GM18907 (cell line): ENCODE measurements at regions not wholly inside any gene's neighbourhood (a gene's known extent, or its start where the extent isn't known, plus 50 kb on each side); places are given as distances from the start of the nearest gene placed in this dataset.
A peak's percentile ranks its signal among the peaks of the same experiment; 100 is the strongest.
"Not testable (repeated sequence)": the region's sequence is repeated elsewhere in the genome, so short reads cannot be mapped to it uniquely, and the experiment has no call there.

Experiments
- ATAC-seq: cut with Tn5 transposase; IDR thresholded peaks from one replicate; pipeline ENCODE4 v1.9.1; 2021; ENCODE audit warnings: mild to moderate bottlenecking, moderate library complexity; ENCODE audit not compliant: unreplicated experiment

- ATAC-seq, result no peak
Observed at GRCh38 chr6:44733868-44734267, 346.4 kb downstream of the CDC5L start.

DNA sequence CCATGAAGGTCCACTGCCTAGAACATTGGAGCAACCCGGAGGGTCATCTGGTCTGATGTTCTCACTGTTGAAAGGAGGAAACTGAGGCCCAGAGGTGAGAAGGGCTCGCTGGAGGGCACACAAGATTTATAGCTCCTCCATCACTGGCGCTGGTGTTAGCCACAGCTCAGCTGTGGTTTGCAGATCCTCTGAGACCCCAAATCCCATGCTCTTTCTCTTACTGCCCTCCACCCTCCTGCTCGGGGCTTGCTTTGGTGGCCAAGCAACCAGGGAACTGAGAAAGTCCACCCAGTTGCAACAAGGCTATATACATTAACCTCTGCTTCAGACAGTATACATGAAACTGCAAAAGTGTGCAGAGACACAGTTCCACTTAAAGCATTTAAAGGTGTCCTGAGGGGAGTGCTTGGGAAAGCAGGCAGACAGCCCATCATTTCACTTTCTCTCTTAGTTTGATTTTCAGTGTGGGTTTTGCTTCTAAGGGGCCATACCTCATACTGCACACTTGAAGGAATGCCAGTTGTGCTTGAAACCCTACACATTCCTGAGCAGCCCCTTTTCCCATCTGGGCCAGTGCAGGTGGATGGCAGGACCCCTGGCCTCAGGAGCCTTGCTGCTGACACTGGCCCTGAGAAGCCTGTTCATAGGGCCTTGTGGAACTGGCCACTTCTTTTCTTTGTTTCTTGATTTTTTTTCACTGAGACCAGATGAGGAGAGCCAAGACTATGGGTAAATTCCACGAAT lies 347.6 kb downstream of the CDC5L start:
- ATAC-seq, result peak; percentile 18

DNA sequence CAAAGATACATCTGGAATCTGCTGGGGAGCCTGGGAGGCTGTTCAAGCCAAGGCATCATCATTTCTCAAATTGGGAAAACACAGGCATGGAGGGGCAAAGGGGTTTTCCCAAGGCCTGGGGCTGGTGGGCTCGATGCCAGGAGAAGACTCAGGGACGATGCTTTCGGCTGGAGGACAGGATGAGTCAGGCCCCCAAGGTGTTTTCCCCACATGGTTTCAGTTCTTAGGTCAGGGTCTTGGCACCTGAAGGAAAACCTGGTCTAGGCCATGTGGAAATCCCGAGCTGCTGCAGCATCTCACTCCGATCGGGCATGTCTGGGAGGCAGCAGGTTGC lies 348.1 kb downstream of the CDC5L start:
- ATAC-seq, result peak; percentile 58

- no peak for ATAC-seq
Observed at GRCh38 chr6:44737341-44737740, 349.8 kb downstream of the CDC5L start.

DNA sequence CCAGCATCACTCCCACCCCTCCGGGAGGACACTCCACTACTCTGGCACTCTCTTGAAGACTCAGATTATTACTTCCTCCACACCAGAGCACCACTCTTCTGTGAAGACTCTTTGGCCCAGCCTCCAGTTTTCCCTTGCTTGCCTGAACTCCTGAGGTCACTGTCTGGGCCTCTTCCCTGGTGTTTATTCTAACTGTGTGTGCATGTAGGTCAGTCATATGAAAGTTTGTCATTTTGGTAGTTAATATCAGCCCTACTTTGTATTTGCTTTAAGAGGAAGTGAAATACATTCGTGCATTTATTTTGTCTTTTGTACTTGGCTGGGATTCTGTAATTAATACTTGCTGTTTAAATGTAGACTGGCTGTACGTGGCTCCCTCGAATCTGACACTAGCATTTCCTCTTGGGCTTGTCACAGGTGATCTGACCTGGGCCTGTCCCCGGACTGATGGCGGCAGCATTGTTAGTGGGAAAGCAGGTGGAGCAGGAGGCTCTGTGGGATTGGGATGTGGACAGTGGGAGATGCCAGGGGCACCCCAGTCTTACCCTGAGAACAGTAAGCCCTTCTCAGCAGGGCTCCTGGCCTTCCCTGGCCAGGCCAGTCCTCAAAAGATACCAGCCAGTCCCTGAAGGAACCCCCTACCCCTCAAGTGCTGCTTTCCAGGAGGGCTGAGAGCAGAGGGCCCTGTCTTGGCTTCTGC lies 350.5 kb downstream of the CDC5L start:
- peak; percentile 39 for ATAC-seq

GRCh38 chr6:44738601-44739146 lies 351.2 kb downstream of the CDC5L start:
- ATAC-seq, result no peak

DNA sequence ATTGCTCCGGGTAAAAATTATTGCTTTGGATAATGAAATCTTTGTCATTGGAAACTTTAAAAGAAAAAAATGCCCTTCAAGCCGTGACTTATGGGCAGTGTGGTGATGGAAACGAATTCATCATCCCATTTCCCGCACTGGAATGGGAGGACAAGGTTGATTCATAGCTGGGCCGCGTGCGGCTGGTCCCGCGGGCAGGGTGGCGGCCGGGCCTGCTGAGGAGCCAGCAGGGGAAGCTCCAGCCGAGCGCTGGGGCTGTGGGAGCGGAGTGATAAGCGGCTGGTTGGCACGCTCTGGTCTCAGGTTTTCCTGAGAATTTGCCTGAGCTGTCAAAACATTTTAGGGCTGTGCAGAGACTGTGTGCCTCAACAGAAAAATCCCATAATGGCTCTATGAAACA lies 351.7 kb downstream of the CDC5L start:
- ATAC-seq, result no peak

DNA sequence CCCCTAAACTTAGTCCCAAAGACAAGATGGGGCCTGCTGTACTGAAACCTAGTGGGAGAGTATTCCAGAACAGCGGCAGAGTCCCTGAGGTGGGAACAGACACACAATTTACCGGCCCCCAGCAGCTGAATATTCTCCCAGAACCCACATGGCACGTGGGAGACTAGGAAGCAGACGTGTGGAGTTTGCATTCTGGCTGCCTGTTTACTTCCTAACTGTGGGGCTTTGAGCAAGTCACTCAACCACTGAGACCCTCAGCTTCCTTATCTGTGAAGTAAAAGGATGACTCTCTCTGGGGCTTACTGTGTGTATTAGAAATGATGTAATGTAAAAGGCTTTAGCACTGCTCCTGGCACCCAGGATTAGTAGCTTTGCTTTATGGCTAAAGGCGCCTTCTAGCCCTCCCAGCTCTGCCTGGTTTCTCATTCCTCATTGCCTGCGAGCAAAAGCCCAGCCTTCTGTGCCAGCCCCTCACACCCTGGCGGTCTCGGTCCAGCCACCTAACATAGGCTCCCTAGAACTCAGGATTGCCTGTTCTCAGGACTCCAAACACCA lies 353.1 kb downstream of the CDC5L start:
- ATAC-seq, result no peak

GRCh38 chr6:44742201-44742600 lies 354.7 kb downstream of the CDC5L start:
- ATAC-seq, result no peak

- no peak for ATAC-seq
Observed at GRCh38 chr6:44742828-44743372, 355.4 kb downstream of the CDC5L start.

GRCh38 chr6:44760116-44760515 lies 372.6 kb downstream of the CDC5L start:
- not testable (repeated sequence) for ATAC-seq

- no peak for ATAC-seq
Observed at GRCh38 chr6:44761046-44761445, 373.5 kb downstream of the CDC5L start.

DNA sequence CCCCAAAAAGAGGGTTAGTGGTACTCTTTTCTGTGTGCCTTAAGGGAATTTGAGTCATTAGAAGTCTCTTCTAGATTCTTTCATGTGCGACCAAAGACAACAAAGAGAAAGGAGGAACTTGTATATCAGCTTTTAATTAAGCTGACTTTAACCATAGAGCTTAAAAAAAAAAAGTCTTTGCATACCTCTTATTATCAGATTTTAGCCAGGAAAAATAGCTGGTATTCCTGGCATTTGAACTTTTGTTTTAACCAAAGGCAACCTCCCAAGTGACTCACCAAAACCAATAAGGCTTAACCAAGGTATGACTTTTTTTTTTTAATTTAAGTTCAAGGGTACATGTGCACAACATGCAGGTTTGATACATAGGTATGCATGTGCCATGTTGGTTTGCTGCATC lies 375.0 kb downstream of the CDC5L start:
- ATAC-seq, result no peak

DNA sequence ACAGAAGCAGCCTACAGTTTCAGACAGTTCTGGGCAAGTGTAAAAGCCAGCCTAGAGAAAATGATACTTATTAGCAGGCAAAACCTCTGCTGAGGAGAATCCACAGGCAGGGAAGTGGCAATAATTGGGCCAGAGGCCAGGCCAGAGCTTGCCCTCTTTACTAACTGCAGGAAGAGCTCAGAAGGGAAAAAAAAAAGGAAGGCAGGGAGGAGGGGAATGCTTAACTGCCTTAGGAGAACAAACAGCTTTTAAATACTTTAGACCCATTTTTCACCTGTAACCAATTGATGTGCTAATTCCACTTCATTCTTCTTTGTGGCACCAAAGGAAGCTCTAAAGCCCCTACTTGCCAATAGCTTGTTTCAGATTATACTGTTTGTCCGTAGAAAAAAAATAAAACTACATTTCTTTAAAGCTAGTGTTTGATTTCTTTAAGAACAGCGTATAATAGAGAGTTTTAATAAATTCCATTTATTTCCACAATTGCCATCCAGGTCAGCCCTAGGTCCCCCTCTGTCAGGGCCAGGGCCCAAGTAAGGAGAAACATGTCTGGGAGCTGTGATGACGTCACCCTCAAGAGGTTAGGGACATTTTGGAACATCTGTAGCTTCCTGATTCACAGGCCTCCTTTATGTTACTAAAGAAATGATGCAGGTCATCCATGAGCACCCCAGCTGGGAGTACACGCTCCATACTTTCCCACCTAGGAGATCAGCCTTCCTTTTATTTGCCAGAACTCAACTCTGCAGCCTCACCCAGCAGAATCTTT lies 384.3 kb downstream of the CDC5L start:
- ATAC-seq, result no peak

- no peak for ATAC-seq
Observed at GRCh38 chr6:44772838-44773237, 385.3 kb downstream of the CDC5L start.

DNA sequence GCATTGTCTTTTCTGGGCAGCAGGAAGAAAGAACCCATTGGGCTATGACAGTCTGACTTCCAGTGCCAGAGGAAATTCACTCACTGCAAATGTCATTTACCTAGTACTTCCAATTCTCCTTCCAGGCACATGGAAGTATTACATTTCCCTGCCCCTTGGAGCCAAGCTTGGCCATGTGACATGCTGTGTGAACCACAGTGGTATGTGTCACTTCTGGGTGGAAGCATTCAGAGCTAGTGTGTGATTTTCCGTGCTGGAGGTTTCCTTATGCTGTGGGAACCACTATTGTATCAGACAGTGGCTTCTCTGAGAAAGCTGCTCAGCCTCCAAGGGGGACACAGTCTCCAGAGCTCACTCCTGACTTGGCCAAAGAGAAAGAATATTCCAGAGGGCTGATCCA lies 387.6 kb downstream of the CDC5L start:
- ATAC-seq, result no peak

DNA sequence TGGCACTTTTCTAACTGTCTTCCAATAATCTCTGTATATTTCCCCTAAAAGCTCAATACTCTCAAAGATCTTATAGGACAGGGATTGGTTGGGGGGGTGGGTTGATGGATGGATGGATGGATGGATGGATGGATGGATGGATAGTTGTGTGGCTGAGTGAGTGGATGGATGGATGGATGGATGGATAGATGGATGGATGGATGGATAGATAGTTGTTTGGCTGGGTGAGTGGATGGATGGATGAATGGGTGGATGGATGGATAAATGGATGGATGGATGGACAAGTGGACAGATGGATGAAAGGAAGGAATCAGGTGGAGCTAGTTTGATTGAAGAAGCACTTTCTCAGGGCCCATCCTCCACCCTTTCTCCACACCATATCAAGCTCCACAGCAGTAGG lies 388.8 kb downstream of the CDC5L start:
- ATAC-seq, result no peak

- ATAC-seq, result no peak
Observed at GRCh38 chr6:44778513-44778912, 391.0 kb downstream of the CDC5L start.
